NCI-H510A (cell line): ENCODE measurements at regions not wholly inside any gene's neighbourhood (a gene's known extent, or its start where the extent isn't known, plus 50 kb on each side); places are given as distances from the start of the nearest gene placed in this dataset.

Experiments used
- DNase-seq: peaks from one replicate; lab custom pipeline; 2025; lab: John Stamatoyannopoulos, UW

DNA sequence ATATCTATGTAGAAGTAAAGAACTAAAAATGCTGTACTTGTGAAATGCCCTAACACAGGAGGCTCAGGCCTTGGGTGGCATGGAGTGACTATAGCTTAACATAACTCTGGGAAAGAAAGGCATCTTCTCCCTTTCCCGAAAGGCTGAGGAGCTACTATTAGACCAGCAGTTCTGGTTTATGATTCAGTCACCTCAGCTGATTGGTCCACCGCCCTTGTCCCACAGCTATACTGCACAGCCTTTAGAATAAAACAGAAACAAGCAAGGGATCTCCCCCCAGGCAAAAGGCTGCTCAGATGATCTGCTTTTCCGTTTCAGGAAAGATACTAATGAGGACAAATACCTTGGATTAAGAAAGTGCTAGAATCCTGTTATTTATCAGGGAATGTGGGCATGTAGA, 171.3 kb downstream of the SNCA start:
- DNase-seq = no peak

DNA sequence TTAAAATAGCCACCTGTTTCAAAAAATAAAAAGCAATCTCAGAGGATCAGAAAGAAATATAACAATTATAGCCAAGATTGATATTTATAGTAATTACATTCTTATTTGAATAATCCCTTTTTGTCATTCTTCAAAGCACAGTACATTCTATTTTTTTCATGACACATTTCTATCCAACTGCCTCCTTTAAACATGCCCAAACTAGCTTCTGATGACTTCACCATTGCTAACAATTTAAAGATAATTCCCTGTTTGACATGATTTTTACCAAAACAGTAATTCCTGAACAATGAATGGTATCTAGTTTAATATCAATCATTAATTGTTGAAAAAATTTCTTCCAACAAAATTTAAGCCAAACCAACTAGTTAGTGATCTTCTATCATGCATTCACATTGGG, 172.4 kb downstream of the SNCA start:
- no peak for DNase-seq

DNA sequence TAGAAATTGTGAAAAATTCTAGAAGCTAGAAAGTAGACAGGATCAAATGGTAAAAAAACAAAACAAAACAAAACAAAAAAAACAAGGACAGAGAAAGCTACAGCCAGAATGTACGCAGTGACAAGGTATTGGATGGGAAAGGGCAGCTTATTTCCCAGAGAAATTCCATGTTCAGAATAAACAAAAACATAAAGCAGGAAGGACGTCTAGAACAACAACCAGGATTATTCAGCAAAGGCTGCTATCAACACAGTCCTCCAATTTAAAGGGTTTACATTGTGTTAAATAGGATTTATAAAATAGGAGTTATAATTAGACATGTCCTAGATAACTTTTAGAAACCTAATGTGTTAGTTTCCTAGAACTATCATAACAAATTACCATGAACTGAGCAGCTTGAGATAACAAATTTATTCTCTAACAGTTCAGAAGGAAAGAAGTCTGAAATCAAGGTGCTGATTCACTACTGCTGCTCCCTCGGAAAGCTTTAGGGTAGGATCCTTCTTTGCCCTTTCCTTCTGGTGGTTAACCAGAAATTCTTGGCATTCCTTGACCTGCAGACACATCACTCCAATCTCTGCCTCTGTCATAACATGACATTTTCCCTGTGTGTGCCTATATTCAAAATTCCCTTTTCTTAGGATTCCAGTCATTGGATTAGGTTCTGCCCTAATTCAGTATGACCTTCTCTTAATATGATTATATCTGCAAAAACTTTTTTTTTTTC, 175.6 kb downstream of the SNCA start:
- DNase-seq = no peak

DNA sequence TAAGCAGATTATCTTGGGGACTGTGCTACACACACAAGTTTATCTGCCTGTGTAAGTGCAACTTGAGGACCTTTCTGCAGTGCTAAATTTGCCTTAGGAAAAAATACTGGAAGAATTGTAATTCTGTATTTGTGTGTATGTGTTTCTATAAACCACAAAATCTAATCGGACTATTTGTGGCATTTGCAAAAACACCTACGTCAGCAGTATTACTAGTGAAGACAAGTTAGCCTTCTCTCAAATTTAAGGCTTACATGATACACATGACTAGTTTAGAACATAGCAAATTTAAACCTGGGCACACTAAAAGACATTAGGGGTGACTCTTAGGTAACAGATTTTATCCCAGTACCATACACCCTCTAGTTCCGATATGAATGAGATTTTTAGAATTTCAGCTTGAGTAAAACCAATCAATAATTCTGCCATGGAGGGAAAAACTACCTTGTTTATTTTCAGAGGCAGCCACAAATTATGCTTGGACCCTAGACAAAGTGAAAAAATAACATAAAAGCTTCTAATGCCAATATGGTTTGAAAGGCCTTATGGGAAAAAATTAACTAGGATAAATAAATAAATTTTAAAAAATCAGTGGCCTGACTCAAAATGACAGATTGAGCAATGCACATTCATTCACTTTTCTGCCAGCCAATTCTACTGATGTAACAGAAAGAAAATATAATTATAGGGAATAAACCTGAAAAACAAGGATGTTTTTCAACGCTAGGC, 176.4 kb downstream of the SNCA start:
- no peak for DNase-seq

DNA sequence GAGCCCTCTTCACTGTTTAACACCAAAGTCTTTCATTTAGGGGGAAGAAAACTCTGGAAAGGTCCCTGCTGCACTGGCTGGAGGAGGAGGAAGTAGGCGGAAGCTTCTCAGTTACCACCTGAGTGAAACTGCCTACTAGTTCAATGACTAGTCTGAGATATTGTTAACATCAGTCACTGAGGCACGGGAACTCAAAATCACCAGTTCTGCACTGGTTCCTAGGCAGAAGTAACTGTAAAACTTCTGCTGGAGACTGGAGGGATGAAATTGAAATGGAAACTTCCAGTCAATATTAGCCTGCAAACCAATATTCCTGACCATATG, 178.3 kb downstream of the SNCA start:
- no peak for DNase-seq

DNA sequence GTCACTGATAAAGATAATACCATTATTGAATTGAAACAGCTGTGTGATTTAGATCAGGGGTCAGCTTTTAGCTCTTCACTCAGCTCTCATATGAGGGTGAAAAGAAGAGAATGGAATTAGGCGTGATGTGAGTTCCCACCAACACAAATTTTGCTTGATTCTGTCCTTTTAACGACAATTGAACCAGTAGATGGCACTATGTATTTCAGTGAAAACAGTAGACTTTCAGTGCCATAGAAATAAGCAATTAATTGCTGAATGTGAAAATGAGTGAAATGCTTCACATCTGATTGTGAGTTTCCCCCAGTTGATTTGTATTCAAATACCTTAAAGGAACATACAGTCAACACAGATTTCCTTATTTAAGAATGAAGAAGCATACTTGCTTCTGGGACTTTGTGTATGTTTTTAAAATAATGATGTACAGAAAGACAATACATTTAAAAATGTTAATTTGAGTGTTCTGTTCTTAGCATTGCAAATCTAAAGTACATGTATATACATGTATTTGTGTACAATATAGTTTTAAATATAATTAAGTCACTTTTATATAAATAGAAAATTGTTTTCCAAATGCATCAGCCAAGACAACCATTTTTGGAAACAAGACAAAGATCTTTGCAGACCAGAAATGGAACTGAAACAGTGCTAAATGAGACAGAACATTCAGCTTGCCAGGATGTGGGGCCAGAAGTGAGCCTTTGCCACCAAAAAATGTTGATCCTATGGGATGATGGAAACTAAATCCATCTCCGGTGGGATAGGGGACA, 178.8 kb downstream of the SNCA start:
- no peak for DNase-seq

DNA sequence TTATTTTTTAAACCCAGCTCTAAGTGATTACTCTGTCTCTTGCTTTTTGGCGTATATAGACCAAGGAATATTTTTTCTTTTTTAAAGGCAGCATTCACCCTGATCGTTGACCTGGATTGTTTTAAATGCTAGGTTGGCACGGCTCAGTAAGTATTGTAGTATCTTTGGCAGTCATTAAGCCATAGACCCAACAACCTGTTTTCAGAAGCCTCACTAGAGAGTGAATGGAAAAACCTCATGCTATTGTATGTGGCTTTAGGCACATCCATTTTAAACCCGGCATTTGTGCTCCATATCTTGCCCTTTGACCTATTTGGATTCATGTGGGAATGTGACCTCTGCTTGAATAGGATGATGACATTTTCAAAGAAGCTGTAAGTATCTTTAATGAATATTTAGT, 183.9 kb downstream of the SNCA start:
- no peak for DNase-seq

DNA sequence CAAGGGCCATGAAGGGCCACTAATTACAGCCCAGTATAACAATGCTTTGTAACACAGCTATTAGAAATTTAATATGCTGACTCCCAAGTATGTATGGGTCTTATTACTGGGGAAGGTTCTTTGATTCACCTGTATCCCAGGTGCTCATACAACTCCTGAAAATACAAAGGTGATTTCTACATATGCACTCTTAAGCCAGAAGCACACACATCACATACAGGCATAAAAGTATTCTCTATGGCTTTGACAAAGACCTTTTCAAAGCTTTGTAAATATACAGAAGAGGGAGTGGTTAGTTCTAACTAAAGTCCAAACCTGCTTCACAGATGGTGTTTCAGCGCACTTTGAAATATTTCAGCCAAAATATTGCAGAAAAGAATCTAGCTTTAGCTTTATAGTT, 191.5 kb downstream of the SNCA start:
- DNase-seq = no peak

DNA sequence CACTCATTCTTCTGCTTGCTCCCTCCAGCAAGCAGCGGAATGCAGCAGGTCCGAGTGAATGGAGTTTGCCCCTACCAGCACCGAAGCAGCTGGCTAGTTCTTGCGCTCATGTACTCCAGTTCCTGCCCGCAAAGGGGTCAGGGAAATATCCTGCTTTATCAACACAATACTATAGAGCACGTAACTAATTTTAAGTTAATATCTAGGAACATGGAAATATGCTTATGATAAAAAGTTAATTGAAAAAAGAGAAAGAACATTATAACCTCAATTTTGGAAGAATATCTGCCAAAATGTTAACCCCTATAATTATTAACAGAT, 195.6 kb downstream of the SNCA start:
- no peak for DNase-seq

DNA sequence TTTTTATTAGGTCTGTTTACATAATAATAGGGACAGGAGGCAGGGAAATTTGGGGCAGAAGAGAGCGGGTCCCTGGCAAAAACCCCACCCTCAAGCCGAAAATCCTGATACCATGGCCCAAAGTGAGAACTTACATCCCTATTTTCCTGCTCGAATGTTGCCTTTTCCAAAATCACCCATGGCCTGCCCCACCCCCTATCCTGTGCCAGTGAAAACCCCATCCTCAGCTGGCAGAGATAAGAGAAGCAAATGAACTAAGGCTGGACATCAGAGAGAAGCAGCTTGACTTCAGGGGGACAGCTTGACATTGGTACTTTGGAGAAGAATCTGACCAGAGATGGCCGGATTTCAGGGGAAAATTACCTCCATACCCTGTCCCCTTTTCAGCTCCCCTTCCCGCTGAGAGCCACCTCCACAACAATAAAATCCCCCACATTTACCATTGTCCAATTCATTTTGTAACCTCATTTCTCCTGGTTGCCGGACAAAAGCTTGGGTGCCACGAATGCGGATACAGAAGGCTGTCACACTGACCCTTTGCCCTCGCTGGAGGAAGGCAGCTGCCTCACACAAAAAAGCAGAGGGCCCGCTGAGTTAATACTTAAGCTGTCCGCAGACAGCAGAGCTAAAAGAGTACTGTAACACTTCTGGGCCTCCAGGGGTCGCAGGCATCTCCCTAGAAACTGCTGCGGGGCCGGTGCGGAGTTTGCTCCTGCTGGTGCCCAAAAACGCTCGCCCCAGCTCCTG, 196.2 kb downstream of the SNCA start:
- no peak for DNase-seq

DNA sequence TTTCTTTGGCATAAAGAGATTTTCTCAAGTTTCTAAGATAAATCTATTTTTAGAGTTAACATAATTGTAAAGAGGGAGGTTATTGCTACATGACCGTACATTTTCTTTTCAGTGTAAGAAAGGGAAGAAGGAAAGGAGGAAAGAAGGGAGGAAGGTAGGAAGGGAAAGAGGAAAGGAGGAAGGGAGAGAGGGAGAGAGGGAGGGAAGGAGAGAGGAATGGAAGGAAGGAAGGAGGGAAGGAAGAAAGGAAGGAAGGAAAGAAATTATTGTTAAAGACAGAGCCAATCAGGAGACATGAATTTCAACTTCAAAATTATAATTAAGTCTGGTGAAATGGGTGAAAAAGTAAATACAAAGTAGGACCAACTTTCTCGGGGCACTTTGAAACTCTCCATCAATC, 197.6 kb downstream of the SNCA start:
- no peak for DNase-seq

DNA sequence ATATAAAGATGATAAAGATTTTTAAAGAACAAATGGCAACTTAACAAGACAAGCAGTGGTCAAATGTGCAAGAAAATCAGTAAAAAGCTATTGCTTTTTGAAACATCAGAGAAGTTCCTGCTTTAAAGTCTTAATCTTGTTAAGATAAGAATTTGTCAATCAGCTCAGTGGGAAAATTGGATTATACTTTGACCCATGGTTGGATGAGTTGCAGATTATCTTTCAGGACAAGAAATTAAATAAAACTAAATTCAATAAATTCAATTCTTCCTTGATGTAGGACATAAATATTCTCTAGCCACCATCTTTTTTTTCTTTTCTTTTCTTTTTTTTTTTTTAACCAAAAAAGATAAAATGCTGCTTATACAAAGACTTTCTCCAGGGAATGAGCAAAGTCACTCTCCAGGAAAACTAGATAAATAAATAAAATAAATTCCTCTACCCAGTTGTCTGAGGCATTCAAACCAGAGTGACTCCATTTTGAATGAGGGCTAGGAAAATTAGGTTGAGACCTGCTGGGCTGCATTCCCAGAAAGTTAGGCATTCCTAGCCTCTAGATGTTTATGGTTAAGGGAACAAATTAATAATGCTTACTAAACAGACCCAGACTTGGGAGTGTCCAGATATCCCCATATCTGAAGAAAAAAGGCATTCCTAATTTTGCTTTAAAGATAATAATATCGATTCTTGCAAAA, 211.2 kb downstream of the SNCA start:
- DNase-seq = no peak

DNA sequence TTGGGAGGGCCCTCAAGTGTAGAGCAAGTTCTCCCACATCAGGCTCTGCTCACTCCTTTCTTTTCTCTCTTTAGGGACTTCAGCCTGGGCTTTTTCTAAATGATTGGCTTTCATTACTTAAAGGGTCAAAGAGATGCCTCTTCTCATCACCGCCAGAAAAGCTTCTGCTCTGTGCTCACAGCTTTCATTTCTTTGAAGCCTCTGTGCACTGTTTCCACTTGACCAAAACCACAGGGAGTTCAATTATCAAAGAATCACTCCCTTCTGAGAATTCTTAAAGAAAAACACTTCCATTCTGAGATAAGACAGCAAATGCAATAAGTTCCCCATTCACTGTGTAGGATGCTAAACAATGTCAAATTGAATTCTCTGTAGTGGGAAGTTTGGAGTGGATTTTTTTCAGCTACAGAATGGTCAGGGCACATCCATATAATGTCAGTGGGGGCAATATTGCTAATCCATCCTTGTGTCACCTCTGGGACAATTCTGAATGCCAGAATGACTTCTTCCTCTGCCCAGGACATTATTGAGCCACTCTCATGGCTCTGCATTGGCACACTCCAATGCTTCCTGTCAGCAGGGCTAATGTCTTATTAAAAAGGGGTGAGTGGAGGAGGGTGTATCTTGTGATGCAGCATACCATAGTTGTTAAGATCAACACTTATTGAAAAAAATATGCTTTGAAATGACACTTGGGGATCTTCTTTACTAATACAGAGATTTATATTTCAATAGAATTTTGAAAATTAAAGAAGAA, 217.6 kb downstream of the SNCA start:
- DNase-seq = no peak

DNA sequence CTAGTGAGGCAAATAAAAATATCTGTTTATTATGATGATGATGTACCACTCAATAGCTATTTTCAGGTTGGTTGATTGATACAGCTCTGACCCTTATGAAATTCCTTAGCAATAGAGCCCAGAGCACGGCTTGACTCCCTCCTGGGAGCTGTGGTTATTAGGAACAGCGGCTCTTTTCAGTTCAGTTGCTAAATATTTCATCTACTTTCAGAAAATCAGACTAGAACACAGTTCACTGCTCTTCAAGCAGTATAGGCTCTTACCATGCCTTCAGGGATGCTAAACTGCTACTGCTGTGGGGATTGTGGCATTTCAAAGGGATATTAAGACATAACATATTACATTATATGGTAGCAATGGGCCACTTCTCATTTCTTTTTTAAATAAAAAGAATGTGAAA, 218.8 kb downstream of the SNCA start:
- DNase-seq = no peak

DNA sequence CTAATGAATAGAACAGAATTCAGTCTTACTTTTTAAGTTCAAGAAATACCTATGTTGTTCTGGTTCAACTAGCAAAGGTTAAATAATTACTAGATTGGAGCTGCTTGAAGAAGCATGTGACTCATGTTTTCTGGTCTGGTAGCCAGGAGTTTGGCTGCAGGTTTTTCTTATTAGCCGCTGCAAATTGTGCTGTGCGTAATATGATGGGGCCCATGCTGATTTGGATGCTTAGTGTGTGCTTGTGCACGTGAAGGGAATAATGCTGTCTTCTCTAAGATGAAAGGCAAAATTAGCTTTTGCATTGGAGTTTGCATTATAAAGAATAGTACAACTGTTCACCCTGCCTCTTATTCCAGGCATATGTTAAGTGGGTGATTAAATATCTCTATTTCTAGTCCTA, 219.6 kb downstream of the SNCA start:
- DNase-seq = no peak

DNA sequence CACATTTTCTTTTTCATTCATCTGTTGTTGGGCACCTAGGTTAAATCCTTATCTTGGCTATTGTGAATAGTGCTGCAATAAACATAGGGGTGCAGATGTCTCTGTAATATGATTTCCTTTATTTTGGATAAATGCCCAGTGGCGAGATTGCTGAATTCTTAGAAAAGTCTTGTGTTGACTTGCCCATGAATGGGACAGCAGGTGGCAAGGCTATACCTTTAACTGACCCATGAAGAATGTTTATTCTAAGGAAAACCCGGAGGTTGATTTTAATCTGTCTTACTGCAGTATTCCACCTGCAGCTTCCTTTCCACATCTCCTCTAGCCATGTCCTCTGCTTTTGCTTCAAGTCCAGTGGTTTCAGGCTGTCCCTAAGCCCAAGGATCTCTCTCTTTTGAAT, 220.6 kb downstream of the SNCA start:
- no peak for DNase-seq

DNA sequence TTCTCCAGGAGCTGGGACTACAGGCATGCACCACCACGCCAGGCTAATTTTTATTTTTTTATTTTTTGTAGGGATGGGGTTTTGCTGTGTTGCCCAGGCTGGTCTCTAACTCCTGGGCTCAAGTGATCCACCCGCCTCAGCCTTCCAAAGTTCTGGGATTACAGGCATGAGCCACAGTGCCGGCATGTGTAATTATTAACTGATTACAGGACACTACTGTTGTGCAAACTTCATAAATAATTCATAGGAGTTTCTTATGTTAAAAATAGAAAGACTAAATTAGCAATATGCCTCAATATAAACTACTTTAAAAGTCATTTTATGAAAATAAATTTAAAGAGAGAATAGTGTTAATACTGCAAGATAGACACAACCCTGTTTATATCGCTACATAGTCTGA, 221.9 kb downstream of the SNCA start:
- DNase-seq = no peak

DNA sequence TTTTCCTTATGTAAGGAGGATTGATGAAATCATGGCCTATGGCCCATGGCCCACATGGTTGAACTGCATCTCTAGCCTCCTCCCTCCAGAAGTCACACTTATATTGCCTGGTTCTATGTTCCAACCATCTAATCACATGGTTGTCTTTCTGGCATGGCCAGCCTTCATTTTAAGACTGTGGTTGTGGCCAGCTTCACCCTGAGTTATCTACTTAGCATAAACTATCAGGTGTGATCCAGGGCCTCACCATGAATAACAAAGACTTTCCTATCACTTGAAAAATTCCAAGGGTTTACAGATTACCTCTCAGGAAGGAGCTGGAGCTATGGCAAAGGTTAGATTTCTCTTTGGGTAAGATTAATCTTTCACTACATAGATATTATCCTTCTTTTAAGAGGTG, 222.8 kb downstream of the SNCA start:
- DNase-seq = no peak

DNA sequence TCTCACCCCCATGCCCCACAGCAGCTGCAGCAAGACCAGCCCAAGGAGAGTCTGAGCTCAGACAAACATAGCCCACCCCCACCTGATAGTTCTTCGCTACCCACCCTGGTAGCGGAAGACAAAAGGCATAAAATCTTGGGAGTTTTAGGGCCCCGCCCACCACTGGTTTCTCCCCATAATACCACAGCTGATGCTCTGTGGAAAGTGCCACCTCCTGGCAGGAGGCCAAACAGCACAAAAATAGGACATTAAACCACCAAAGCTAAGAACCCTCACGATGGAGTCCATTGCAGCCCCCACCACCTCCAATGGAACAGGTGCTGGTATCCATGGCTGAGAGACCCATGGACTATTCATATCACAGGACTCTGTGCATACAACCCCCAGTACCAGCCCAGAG, 226.7 kb downstream of the SNCA start:
- no peak for DNase-seq

DNA sequence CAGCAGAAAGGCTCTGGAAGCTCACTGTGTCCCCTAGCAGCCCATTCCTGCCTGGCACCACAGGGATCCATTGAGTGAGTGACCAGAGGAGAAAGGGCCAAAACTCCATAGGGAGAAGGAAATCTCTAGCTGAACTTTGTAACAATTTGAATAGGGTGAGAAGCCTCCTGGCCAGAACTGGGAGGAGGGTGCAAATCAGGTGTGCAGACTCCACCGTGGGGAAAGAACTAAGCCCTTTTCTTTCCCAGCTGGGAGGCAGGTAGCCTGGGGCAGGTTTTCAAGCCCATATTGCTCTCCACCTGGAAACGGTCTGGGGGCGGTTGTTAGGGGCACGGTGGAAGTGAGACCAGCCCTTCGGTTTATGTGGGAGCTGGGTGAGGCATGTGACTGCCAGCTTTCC, 227.2 kb downstream of the SNCA start:
- no peak for DNase-seq

DNA sequence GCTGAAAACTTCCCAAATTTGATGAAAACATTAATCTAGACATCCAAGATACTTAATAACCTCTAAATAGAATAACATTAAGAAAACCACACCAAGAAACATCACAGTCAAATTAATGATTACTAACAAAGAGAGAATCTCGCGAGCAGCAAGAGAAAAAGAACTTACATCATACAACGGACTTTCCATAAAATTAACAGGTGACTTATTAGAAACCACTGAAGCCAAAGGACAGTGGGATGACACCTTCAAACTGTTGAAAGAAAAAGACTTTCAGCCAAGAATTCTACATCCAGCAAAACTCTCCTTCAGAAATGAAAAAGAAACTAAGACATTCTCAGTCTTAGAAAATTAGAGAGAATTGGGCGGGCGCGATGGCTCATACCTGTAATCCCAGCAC, 232.0 kb downstream of the SNCA start:
- DNase-seq = no peak
